ENCODE measurements at regions not wholly inside any gene's neighbourhood (a gene's known extent, or its start where the extent isn't known, plus 50 kb on each side); places are given as distances from the start of the nearest gene placed in this dataset.

DNA sequence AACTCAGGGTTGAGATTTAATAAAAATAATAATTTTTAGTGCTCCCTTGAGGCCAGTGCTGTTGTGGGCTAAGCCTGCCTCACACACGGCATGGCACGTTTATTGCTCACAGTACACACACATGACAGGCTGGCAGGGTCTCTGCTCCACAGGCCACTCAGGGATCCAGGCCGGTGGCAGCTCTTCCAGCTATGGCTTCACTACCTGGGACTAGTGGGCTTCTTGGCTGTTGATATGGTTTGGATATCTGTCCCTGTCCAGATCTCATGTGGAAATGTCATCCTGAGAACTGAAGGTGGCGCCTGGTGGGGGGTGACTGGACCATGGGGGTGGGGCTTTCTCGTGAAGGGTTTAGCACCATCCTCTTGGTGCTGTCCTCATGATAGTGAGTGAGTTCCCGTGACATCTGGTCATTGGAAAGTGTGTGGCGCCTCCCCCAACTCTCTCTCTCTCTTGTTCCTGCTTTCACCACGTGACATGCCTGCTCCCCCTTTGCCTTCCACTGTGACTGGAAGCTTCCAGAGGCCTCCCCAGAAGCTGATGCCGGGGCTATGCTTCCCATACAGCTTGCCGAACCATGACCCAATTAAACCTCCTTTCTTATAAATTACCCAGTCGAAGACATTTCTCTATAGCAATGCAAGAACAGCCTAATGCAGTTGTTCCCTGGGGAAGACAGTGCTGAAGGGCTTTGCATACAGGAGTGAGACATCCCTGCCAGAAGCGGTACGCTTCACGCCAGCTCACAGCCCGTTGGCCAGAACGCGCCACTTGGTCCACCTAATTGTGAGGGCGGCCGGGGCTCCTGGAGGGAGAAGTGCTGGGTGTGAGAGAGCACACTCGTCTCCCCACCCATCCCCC, 226.9 kb upstream of the C1orf174 start:
- Mint-ChIP-seq H3K4me1 (no peaks in the 10 kb centered on the region), H3K27me3 (peaks cover 0 to 1% of the 10 kb centered on the region in 2 donors), H3K27ac (no peak overlapping the region), H3K36me3 (no peaks in the 10 kb centered on the region), H3K9me3 (peaks cover 0 to 2% (median 0%) of the 10 kb centered on the region in 5 donors), H3K4me3 (no peak overlapping the region)
- Histone ChIP-seq H3K27ac (ENCODE audit: low read depth, low read length) (no peak overlapping the region), H3K4me1 (ENCODE audit: insufficient read depth, low read length) (no peaks in the 10 kb centered on the region), H3K36me3 (ENCODE audit: insufficient read depth, low read length) (no peaks in the 10 kb centered on the region), H3K9me3 (ENCODE audit: low read length) (no peaks in the 10 kb centered on the region), H3K27me3 (ENCODE audit: insufficient read depth, low read length, poor library complexity, severe bottlenecking) (no peaks in the 10 kb centered on the region), H3K4me3 (ENCODE audit: low read length) (no peak overlapping the region)
- ChIA-PET POLR2A (no interaction called here), CTCF (no interaction called here)
- DNase-seq: no peak

DNA sequence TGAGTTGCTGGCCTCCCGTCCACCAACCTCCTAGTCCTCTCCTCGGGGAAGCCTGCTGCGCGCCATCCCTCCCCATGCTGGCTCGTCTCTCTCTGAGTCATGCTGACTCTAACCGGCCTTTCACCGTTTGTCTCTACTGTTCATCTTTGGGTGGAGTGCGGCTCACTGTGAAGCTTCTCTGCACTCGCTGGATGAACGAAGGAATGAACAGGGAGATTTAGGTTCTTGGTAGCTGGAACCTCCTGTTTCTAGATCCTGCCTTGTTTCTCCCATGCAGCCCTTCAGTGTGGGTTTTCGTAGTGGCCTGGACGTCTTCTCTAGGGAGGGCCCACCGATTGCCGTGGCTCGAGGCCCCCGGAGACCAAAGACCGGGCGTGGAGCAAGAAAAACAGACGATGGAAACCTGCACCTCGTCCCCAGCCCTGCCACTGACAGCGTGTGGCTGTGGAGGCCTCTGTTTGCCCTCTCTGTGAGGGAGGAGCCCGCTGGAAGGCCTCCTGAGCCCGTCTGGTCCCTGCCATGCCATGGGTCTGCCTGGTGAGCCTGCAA, 227.6 kb upstream of the C1orf174 start:
- Histone ChIP-seq H3K27ac (ENCODE audit: low read depth, low read length) (no peak overlapping the region), H3K36me3 (ENCODE audit: insufficient read depth, low read length) (no peaks in the 10 kb centered on the region), H3K4me1 (ENCODE audit: insufficient read depth, low read length) (no peaks in the 10 kb centered on the region), H3K27me3 (ENCODE audit: insufficient read depth, low read length, poor library complexity, severe bottlenecking) (no peaks in the 10 kb centered on the region), H3K9me3 (ENCODE audit: low read length) (no peaks in the 10 kb centered on the region), H3K4me3 (ENCODE audit: low read length) (no peak overlapping the region)
- DNase-seq: no peak
- Mint-ChIP-seq H3K27ac (no peak overlapping the region), H3K36me3 (no peaks in the 10 kb centered on the region), H3K4me1 (no peaks in the 10 kb centered on the region), H3K9me3 (peaks cover 0 to 2% (median 0%) of the 10 kb centered on the region in 5 donors), H3K4me3 (no peak overlapping the region), H3K27me3 (peaks cover 0 to 1% of the 10 kb centered on the region in 2 donors)
- ChIA-PET CTCF (no interaction called here), POLR2A (no interaction called here)

DNA sequence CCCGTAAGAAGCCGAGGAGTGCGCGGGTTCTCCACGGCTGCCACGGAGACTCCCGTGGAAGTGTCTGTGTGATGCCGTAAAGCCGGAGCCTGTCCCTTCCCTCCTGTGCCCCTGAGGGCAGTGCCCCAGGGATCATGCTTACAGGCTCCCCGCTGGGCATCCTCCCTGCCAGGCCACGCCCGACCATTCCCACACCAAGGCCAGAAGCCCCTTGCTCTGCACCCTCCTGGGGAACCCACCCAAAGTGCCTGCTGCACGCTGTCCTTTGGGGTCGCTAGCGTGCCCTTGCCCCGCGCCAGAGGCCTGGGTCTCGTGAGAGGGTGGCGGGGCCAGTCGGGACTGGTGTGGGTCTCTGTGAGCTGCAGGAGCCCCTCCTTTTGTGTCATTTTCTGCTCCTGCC, 228.5 kb upstream of the C1orf174 start:
- peaks cover 0 to 2% (median 0%) of the 10 kb centered on the region in 5 donors for H3K9me3 Mint-ChIP-seq
- H3K9me3 ChIP-seq (ENCODE audit: low read length): no peaks in the 10 kb centered on the region
- no peaks in the 10 kb centered on the region for H3K4me1 Mint-ChIP-seq
- H3K27ac ChIP-seq (ENCODE audit: low read depth, low read length): no peak overlapping the region
- H3K36me3 ChIP-seq (ENCODE audit: insufficient read depth, low read length): no peaks in the 10 kb centered on the region
- H3K4me3 ChIP-seq (ENCODE audit: low read length): no peak overlapping the region
- no peaks in the 10 kb centered on the region for H3K27me3 ChIP-seq (ENCODE audit: insufficient read depth, low read length, poor library complexity, severe bottlenecking)
- no peaks in the 10 kb centered on the region for H3K36me3 Mint-ChIP-seq
- H3K27ac Mint-ChIP-seq: no peak overlapping the region
- ChIA-PET CTCF (no interaction called here), POLR2A (no interaction called here)
- no peaks in the 10 kb centered on the region for H3K4me1 ChIP-seq (ENCODE audit: insufficient read depth, low read length)
- no peak overlapping the region for H3K4me3 Mint-ChIP-seq
- DNase-seq: no peak
- peaks cover 0 to 3% of the 10 kb centered on the region in 2 donors for H3K27me3 Mint-ChIP-seq

DNA sequence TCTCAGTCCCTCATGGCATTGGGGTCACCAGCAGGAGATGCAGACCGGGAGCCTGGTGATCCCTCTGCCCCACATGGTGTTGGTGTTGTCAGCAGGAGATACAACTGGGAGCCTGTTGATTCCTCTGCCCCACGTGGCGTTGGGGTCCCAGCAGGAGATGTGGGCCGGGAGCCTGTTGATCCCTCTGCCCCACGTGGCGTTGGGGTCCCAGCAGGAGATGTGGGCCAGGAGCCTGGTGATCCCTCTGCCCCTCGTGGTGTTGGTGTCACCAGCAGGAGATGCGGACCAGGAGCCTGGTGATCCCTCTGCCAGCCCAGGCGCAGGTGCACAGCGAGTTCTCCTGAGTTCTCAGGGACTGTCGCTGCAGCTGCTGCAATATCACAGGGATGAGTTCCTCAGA, 229.6 kb upstream of the C1orf174 start:
- Histone ChIP-seq H3K36me3 (ENCODE audit: insufficient read depth, low read length) (no peaks in the 10 kb centered on the region), H3K4me3 (ENCODE audit: low read length) (no peak overlapping the region), H3K9me3 (ENCODE audit: low read length) (no peaks in the 10 kb centered on the region), H3K4me1 (ENCODE audit: insufficient read depth, low read length) (no peaks in the 10 kb centered on the region), H3K27me3 (ENCODE audit: insufficient read depth, low read length, poor library complexity, severe bottlenecking) (no peaks in the 10 kb centered on the region), H3K27ac (ENCODE audit: low read depth, low read length) (no peak overlapping the region)
- peaks cover 0 to 6% of the 10 kb centered on the region in 2 donors for H3K27me3 Mint-ChIP-seq
- POLR2A ChIA-PET: no interaction called here
- no peak overlapping the region for H3K4me3 Mint-ChIP-seq
- no peak for DNase-seq
- CTCF ChIA-PET: no interaction called here
- no peak overlapping the region for H3K27ac Mint-ChIP-seq
- peaks cover 0 to 6% (median 0%) of the 10 kb centered on the region in 5 donors for H3K9me3 Mint-ChIP-seq
- H3K4me1 Mint-ChIP-seq: no peaks in the 10 kb centered on the region
- H3K36me3 Mint-ChIP-seq: no peaks in the 10 kb centered on the region

DNA sequence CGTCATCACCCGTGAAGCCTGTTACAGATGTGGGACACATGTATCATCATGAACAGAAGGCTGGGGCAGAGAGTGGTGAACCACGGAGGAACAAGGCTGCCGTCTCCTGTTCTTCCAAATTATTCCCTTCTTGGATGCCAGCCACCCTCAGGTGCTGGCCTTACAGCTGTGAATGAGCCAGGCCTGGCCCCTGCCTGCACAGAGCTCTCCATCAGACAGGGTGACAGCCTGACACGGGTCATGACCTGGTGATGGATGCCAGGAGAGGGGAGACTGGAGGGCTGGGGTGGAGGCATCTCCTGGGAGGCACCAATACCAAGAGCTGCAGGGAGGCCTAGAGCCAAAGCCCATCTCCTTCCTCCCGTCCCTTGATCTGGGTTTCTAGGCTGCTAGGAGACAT, 230.0 kb upstream of the C1orf174 start:
- no peak overlapping the region for H3K4me3 Mint-ChIP-seq
- peak overlapping the region in 1 of 8 donors; percentile 9 for H3K27ac Mint-ChIP-seq
- H3K36me3 Mint-ChIP-seq: no peaks in the 10 kb centered on the region
- peaks cover 0 to 6% (median 0%) of the 10 kb centered on the region in 5 donors for H3K9me3 Mint-ChIP-seq
- H3K4me1 ChIP-seq (ENCODE audit: insufficient read depth, low read length): no peaks in the 10 kb centered on the region
- ChIA-PET CTCF (no interaction called here), POLR2A (no interaction called here)
- no peak overlapping the region for H3K4me3 ChIP-seq (ENCODE audit: low read length)
- no peaks in the 10 kb centered on the region for H3K9me3 ChIP-seq (ENCODE audit: low read length)
- no peaks in the 10 kb centered on the region for H3K27me3 ChIP-seq (ENCODE audit: insufficient read depth, low read length, poor library complexity, severe bottlenecking)
- no peaks in the 10 kb centered on the region for H3K4me1 Mint-ChIP-seq
- no peak overlapping the region for H3K27ac ChIP-seq (ENCODE audit: low read depth, low read length)
- H3K27me3 Mint-ChIP-seq: peaks cover 0 to 6% of the 10 kb centered on the region in 2 donors
- no peaks in the 10 kb centered on the region for H3K36me3 ChIP-seq (ENCODE audit: insufficient read depth, low read length)
- DNase-seq: no peak

DNA sequence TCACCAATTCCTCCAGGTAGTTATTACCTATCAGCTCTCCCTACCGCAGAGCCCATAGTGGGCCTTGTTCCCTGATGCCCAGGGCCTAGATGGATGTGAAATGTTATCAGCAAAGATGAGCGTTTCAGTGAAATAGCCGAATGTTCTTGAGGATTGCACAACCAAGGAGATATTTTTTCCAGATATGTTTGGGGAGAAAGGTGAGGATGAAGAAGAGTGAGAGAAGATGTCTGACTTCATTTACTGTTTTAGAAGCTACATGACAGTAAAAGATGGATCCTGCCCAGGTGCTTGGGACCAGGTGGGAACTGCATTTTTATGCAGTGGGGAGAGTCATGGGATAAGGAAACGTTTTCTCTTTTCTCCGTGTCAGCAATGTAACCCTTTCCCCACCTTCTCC, 231.7 kb upstream of the C1orf174 start:
- DNase-seq: no peak
- Histone ChIP-seq H3K9me3 (ENCODE audit: low read length) (no peaks in the 10 kb centered on the region), H3K27ac (ENCODE audit: low read depth, low read length) (no peak overlapping the region), H3K4me3 (ENCODE audit: low read length) (no peak overlapping the region), H3K4me1 (ENCODE audit: insufficient read depth, low read length) (no peaks in the 10 kb centered on the region), H3K36me3 (ENCODE audit: insufficient read depth, low read length) (no peaks in the 10 kb centered on the region), H3K27me3 (ENCODE audit: insufficient read depth, low read length, poor library complexity, severe bottlenecking) (no peaks in the 10 kb centered on the region)
- Mint-ChIP-seq H3K36me3 (no peaks in the 10 kb centered on the region), H3K27ac (no peak overlapping the region), H3K27me3 (peaks cover 0 to 6% of the 10 kb centered on the region in 2 donors), H3K4me1 (no peaks in the 10 kb centered on the region), H3K9me3 (peaks cover 0 to 8% (median 0%) of the 10 kb centered on the region in 5 donors), H3K4me3 (no peak overlapping the region)
- CTCF ChIA-PET: no interaction called here
- POLR2A ChIA-PET: no interaction called here

DNA sequence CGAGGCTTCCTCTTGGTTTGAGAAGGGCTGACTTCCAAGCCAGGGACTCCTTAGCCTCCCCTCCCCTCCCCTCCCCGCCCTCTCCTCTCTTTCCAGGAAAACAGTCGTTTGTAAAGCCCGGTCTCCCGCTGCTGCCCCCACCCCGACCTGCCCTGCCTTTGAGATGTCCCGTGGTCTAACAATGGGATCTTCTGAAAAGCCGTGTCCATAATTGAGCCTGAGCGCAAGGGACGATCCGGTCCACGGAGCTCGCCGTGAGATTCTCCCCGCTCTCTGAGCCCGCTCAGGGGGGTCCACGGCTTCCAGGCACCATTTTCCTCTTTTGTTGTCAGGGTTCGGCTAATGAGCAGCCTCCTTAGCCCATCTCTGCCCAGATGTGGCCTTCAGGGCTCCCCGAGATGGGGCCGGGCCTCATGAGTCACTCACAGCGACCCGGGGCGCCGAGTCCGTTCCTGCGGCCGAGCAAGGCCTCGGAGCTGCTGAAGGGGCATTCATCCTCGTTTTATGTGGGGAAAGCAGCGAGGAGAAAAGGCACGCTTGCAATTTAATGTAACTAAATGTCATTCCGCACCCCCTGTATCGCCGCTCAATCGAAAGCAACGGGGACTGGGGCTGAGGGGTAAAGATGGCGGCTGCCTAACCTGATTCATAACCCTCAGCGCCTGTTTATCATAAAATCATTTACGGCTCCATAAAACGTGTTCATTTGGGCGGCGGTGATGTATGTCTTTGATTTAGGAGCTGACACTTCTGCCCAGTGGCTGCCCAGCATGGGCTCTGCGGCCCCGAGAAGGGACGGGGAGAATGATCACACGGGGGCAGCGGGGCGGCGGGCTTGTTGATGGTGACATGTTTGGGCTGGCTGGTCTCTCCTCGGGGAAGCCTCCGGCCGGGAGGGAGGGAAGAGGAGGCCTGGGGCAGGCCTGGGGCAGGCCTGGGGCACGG, 232.6 kb upstream of the C1orf174 start:
- H3K9me3 Mint-ChIP-seq: peaks cover 0 to 7% (median under 1%) of the 10 kb centered on the region in 5 donors
- H3K36me3 ChIP-seq (ENCODE audit: insufficient read depth, low read length): no peaks in the 10 kb centered on the region
- H3K4me3 ChIP-seq (ENCODE audit: low read length): no peak overlapping the region
- no peaks in the 10 kb centered on the region for H3K9me3 ChIP-seq (ENCODE audit: low read length)
- no peak overlapping the region for H3K4me3 Mint-ChIP-seq
- H3K4me1 ChIP-seq (ENCODE audit: insufficient read depth, low read length): no peaks in the 10 kb centered on the region
- ChIA-PET CTCF (no interaction called here), POLR2A (no interaction called here)
- H3K36me3 Mint-ChIP-seq: no peaks in the 10 kb centered on the region
- no peak for DNase-seq
- no peaks in the 10 kb centered on the region for H3K4me1 Mint-ChIP-seq
- no peak overlapping the region for H3K27ac ChIP-seq (ENCODE audit: low read depth, low read length)
- no peak overlapping the region for H3K27ac Mint-ChIP-seq
- peaks cover 0 to 6% of the 10 kb centered on the region in 2 donors for H3K27me3 Mint-ChIP-seq
- no peaks in the 10 kb centered on the region for H3K27me3 ChIP-seq (ENCODE audit: insufficient read depth, low read length, poor library complexity, severe bottlenecking)

Measured in CD8-positive, alpha-beta memory T cell (primary cell).